ENCODE measurements at regions not wholly inside any gene's neighbourhood (a gene's known extent, or its start where the extent isn't known, plus 50 kb on each side); places are given as distances from the start of the nearest gene placed in this dataset. TPM values are rescaled to one million over a fixed set of nuclear protein-coding genes. Genes with fewer than 3 reads are reported as not detected.

DNA sequence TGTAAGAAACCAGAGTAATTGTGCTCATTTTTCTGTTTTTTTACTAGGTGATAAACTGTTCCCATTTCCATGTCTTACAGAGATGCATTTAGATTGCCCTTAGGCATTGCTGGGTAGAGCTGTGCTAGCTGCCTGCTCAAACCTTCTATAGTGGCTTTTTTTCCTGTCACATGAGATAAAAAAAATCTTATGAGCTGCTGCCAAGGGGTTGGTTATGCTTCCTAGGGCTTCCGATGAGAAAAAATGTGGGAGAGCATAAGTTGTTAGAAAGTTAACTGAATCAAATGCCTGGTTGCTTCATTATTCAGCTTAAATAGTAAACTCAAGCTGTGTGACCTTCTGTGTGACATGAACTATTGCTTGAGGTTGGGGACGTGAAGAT lies 50.0 kb upstream of the NOX3 start:
- H3K9me3 Mint-ChIP-seq (ENCODE audit: low read depth) = peaks cover 3% of the 10 kb centered on the region
- no peak overlapping the region for H3K4me3 Mint-ChIP-seq (ENCODE audit: unreplicated experiment)
- no peaks in the 10 kb centered on the region for H3K27me3 Mint-ChIP-seq (ENCODE audit: low read depth)
- no peak for DNase-seq (ENCODE audit: low spot score)
- H3K36me3 Mint-ChIP-seq (ENCODE audit: low read depth) = no peaks in the 10 kb centered on the region
- TF ChIP-seq, protein P1, sequence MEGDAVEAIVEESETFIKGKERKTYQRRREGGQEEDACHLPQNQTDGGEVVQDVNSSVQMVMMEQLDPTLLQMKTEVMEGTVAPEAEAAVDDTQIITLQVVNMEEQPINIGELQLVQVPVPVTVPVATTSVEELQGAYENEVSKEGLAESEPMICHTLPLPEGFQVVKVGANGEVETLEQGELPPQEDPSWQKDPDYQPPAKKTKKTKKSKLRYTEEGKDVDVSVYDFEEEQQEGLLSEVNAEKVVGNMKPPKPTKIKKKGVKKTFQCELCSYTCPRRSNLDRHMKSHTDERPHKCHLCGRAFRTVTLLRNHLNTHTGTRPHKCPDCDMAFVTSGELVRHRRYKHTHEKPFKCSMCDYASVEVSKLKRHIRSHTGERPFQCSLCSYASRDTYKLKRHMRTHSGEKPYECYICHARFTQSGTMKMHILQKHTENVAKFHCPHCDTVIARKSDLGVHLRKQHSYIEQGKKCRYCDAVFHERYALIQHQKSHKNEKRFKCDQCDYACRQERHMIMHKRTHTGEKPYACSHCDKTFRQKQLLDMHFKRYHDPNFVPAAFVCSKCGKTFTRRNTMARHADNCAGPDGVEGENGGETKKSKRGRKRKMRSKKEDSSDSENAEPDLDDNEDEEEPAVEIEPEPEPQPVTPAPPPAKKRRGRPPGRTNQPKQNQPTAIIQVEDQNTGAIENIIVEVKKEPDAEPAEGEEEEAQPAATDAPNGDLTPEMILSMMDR (IDR thresholded peaks at IDR 0.05) = no peak
- peaks cover 19% of the 10 kb centered on the region for H3K4me1 Mint-ChIP-seq (ENCODE audit: low read depth)
- peak overlapping the region; percentile 50 for H3K27ac Mint-ChIP-seq (ENCODE audit: unreplicated experiment)

Small RNA genes in the stretch of these regions (microRNA-seq; reads per million reads assigned to microRNA genes)
- gene MIR1202 (ENCODE audit: borderline number of aligned reads) = not detected
